Astrocyte of the cerebellum (primary cell): ENCODE measurements at regions not wholly inside any gene's neighbourhood (a gene's known extent, or its start where the extent isn't known, plus 50 kb on each side); places are given as distances from the start of the nearest gene placed in this dataset.

ENCODE experiments used
- DNase-seq: peaks from one replicate; pipeline ENCODE4 v3.0.0-alpha.2; 2011; ENCODE audit warnings: low read depth
- H3K4me3 ChIP-seq: 2 replicates; pipeline ENCODE4 v1.5.1; 2011; ENCODE audit warnings: mild to moderate bottlenecking, low read depth, low read length, moderate library complexity
- CTCF ChIP-seq: IDR thresholded peaks from 2 replicates; pipeline ENCODE4 v1.5.1; 2012; ENCODE audit warnings: low read length, low read depth, moderate library complexity, mild to moderate bottlenecking; ENCODE audit errors: missing control alignments
- in situ Hi-C: cut with HindIII; loops from 2 replicates; pipeline ENCODE4 v1.10.0; 2017; ENCODE audit warnings: low sequenced_read_pairs

GRCh38 chr15:95262866-95263564, 1031.7 kb downstream of the MCTP2 start:
- in situ Hi-C loops, result loop anchor here (10.0 kb wide), 1 partner anchor 1062 kb away; no protein-coding TSS in a partner anchor
- TF ChIP-seq CTCF, result no peak
- DNase-seq, result peak; percentile 66
- no peak overlapping the region for H3K4me3 ChIP-seq

- no peak for TF ChIP-seq CTCF
- H3K4me3 ChIP-seq, result no peak overlapping the region
- in situ Hi-C loops, result loop anchor here (10.0 kb wide), 1 partner anchor 1061 kb away; no protein-coding TSS in a partner anchor
- no peak for DNase-seq
Measured at GRCh38 chr15:95263751-95264150, 1032.4 kb downstream of the MCTP2 start.

GRCh38 chr15:95265419-95265997, 1034.1 kb downstream of the MCTP2 start:
- DNase-seq, result no peak
- H3K4me3 ChIP-seq, result no peak overlapping the region
- TF ChIP-seq CTCF, result no peak
- in situ Hi-C loops, result loop anchor here (10.0 kb wide), 1 partner anchor 1059 kb away; no protein-coding TSS in a partner anchor

GRCh38 chr15:95266451-95267061, 1035.2 kb downstream of the MCTP2 start:
- no peak for DNase-seq
- in situ Hi-C loops, result loop anchor here (10.0 kb wide), 1 partner anchor 1058 kb away; no protein-coding TSS in a partner anchor
- no peak for TF ChIP-seq CTCF
- H3K4me3 ChIP-seq, result no peak overlapping the region

- no peak overlapping the region for H3K4me3 ChIP-seq
- DNase-seq, result no peak
- no peak for TF ChIP-seq CTCF
- in situ Hi-C loops, result loop anchor here (10.0 kb wide), 1 partner anchor 1057 kb away; no protein-coding TSS in a partner anchor
Measured at GRCh38 chr15:95267481-95267880, 1036.1 kb downstream of the MCTP2 start.

- H3K4me3 ChIP-seq, result no peak overlapping the region
- in situ Hi-C loops, result loop anchor here (10.0 kb wide), 1 partner anchor 1055 kb away; no protein-coding TSS in a partner anchor
- TF ChIP-seq CTCF, result no peak
- DNase-seq, result no peak
Measured at GRCh38 chr15:95269242-95270183, 1038.2 kb downstream of the MCTP2 start.
